ENCODE measurements at regions not wholly inside any gene's neighbourhood (a gene's known extent, or its start where the extent isn't known, plus 50 kb on each side); places are given as distances from the start of the nearest gene placed in this dataset.
"Not testable (repeated sequence)": the region's sequence is repeated elsewhere in the genome, so short reads cannot be mapped to it uniquely, and the experiment has no call there.

- H3K4me3 Mint-ChIP-seq (ENCODE audit: low read depth), result no peak overlapping the region
- H3K27me3 Mint-ChIP-seq (ENCODE audit: low read depth), result no peaks in the 10 kb centered on the region
- peaks cover 19% of the 10 kb centered on the region for H3K4me1 Mint-ChIP-seq (ENCODE audit: low read depth)
- intact Hi-C loops (cut with micrococcal nuclease), result no loop called here
- H3K9me3 Mint-ChIP-seq, result no peaks in the 10 kb centered on the region
- no peak overlapping the region for H3K27ac Mint-ChIP-seq
- no peaks in the 10 kb centered on the region for H3K36me3 Mint-ChIP-seq (ENCODE audit: low read depth)
- no peak for DNase-seq (ENCODE audit: low spot score)
Observed at GRCh38 chr5:87127956-87128687, 139.6 kb upstream of the RASA1 start.

GRCh38 chr5:87129046-87129445 is 138.6 kb upstream of the RASA1 start:
- intact Hi-C loops (cut with micrococcal nuclease), result no loop called here
- no peaks in the 10 kb centered on the region for H3K9me3 Mint-ChIP-seq
- no peak overlapping the region for H3K4me3 Mint-ChIP-seq (ENCODE audit: low read depth)
- H3K36me3 Mint-ChIP-seq (ENCODE audit: low read depth), result no peaks in the 10 kb centered on the region
- peaks cover 16% of the 10 kb centered on the region for H3K4me1 Mint-ChIP-seq (ENCODE audit: low read depth)
- H3K27me3 Mint-ChIP-seq (ENCODE audit: low read depth), result no peaks in the 10 kb centered on the region
- no peak for DNase-seq (ENCODE audit: low spot score)
- H3K27ac Mint-ChIP-seq, result no peak overlapping the region

- no peak for DNase-seq (ENCODE audit: low spot score)
- peaks cover 11% of the 10 kb centered on the region for H3K4me1 Mint-ChIP-seq (ENCODE audit: low read depth)
- H3K27ac Mint-ChIP-seq, result no peak overlapping the region
- no peak overlapping the region for H3K4me3 Mint-ChIP-seq (ENCODE audit: low read depth)
- intact Hi-C loops (cut with micrococcal nuclease), result no loop called here
- H3K27me3 Mint-ChIP-seq (ENCODE audit: low read depth), result no peaks in the 10 kb centered on the region
- no peaks in the 10 kb centered on the region for H3K36me3 Mint-ChIP-seq (ENCODE audit: low read depth)
- H3K9me3 Mint-ChIP-seq, result peaks cover 5% of the 10 kb centered on the region
Observed at GRCh38 chr5:87132696-87133095, 135.0 kb upstream of the RASA1 start.

- H3K36me3 Mint-ChIP-seq (ENCODE audit: low read depth), result not testable (repeated sequence)
Observed at GRCh38 chr5:87134513-87134912, 133.2 kb upstream of the RASA1 start.

GRCh38 chr5:87136096-87136495 is 131.6 kb upstream of the RASA1 start:
- Mint-ChIP-seq H3K4me3 (ENCODE audit: low read depth) (no peak overlapping the region), H3K9me3 (peaks cover 5% of the 10 kb centered on the region), H3K4me1 (ENCODE audit: low read depth) (peaks cover 5% of the 10 kb centered on the region), H3K27me3 (ENCODE audit: low read depth) (peaks cover 7% of the 10 kb centered on the region), H3K36me3 (ENCODE audit: low read depth) (no peaks in the 10 kb centered on the region), H3K27ac (no peak overlapping the region)
- DNase-seq (ENCODE audit: low spot score), result no peak
- intact Hi-C loops (cut with micrococcal nuclease), result no loop called here

More at GRCh38 chr5:87134513-87134912, 133.2 kb upstream of the RASA1 start:
- H3K4me3 Mint-ChIP-seq (ENCODE audit: low read depth); H3K27me3 Mint-ChIP-seq (ENCODE audit: low read depth); intact Hi-C loops (cut with micrococcal nuclease); H3K9me3 Mint-ChIP-seq; H3K27ac Mint-ChIP-seq; H3K4me1 Mint-ChIP-seq (ENCODE audit: low read depth); DNase-seq (ENCODE audit: low spot score): not testable (repeated sequence)

- H3K4me3 Mint-ChIP-seq (ENCODE audit: low read depth), result no peak overlapping the region
- H3K27ac Mint-ChIP-seq, result no peak overlapping the region
- no peaks in the 10 kb centered on the region for H3K36me3 Mint-ChIP-seq (ENCODE audit: low read depth)
- peaks cover 5% of the 10 kb centered on the region for H3K4me1 Mint-ChIP-seq (ENCODE audit: low read depth)
- intact Hi-C loops (cut with micrococcal nuclease), result no loop called here
- no peak for DNase-seq (ENCODE audit: low spot score)
- peaks cover 11% of the 10 kb centered on the region for H3K27me3 Mint-ChIP-seq (ENCODE audit: low read depth)
- H3K9me3 Mint-ChIP-seq, result peaks cover 5% of the 10 kb centered on the region
Observed at GRCh38 chr5:87136733-87137132, 130.9 kb upstream of the RASA1 start.

GRCh38 chr5:87137283-87137682 is 130.4 kb upstream of the RASA1 start:
- intact Hi-C loops (cut with micrococcal nuclease), result no loop called here
- Mint-ChIP-seq H3K4me1 (ENCODE audit: low read depth) (peaks cover 5% of the 10 kb centered on the region), H3K9me3 (peaks cover 5% of the 10 kb centered on the region), H3K36me3 (ENCODE audit: low read depth) (no peaks in the 10 kb centered on the region), H3K27me3 (ENCODE audit: low read depth) (peaks cover 13% of the 10 kb centered on the region), H3K27ac (no peak overlapping the region), H3K4me3 (ENCODE audit: low read depth) (no peak overlapping the region)
- DNase-seq (ENCODE audit: low spot score), result no peak

- DNase-seq (ENCODE audit: low spot score), result no peak
- Mint-ChIP-seq H3K9me3 (peaks cover 5% of the 10 kb centered on the region), H3K4me1 (ENCODE audit: low read depth) (peaks cover 5% of the 10 kb centered on the region), H3K4me3 (ENCODE audit: low read depth) (no peak overlapping the region), H3K27ac (no peak overlapping the region), H3K36me3 (ENCODE audit: low read depth) (no peaks in the 10 kb centered on the region), H3K27me3 (ENCODE audit: low read depth) (peaks cover 20% of the 10 kb centered on the region)
- intact Hi-C loops (cut with micrococcal nuclease), result no loop called here
Observed at GRCh38 chr5:87138091-87138805, 129.4 kb upstream of the RASA1 start.

- peaks cover 26% of the 10 kb centered on the region for H3K27me3 Mint-ChIP-seq (ENCODE audit: low read depth)
Observed at GRCh38 chr5:87139795-87140194, 127.9 kb upstream of the RASA1 start.

GRCh38 chr5:87141544-87141943 is 126.1 kb upstream of the RASA1 start:
- no peak overlapping the region for H3K27ac Mint-ChIP-seq
- DNase-seq (ENCODE audit: low spot score), result no peak
- H3K9me3 Mint-ChIP-seq, result no peaks in the 10 kb centered on the region
- H3K36me3 Mint-ChIP-seq (ENCODE audit: low read depth), result no peaks in the 10 kb centered on the region
- intact Hi-C loops (cut with micrococcal nuclease), result no loop called here
- peaks cover 3% of the 10 kb centered on the region for H3K4me1 Mint-ChIP-seq (ENCODE audit: low read depth)
- no peak overlapping the region for H3K4me3 Mint-ChIP-seq (ENCODE audit: low read depth)
- H3K27me3 Mint-ChIP-seq (ENCODE audit: low read depth), result peaks cover 29% of the 10 kb centered on the region

More at GRCh38 chr5:87139795-87140194, 127.9 kb upstream of the RASA1 start:
- Mint-ChIP-seq H3K4me1 (ENCODE audit: low read depth) (peaks cover 5% of the 10 kb centered on the region), H3K4me3 (ENCODE audit: low read depth) (no peak overlapping the region), H3K9me3 (no peaks in the 10 kb centered on the region), H3K27ac (no peak overlapping the region), H3K36me3 (ENCODE audit: low read depth) (no peaks in the 10 kb centered on the region)
- intact Hi-C loops (cut with micrococcal nuclease), result no loop called here
- DNase-seq (ENCODE audit: low spot score), result no peak

GRCh38 chr5:87145853-87146252 is 121.8 kb upstream of the RASA1 start:
- H3K36me3 Mint-ChIP-seq (ENCODE audit: low read depth); intact Hi-C loops (cut with micrococcal nuclease); H3K9me3 Mint-ChIP-seq: not testable (repeated sequence)

GRCh38 chr5:87147441-87147840 is 120.2 kb upstream of the RASA1 start:
- no peak for DNase-seq (ENCODE audit: low spot score)

More at GRCh38 chr5:87145853-87146252, 121.8 kb upstream of the RASA1 start:
- DNase-seq (ENCODE audit: low spot score); H3K4me1 Mint-ChIP-seq (ENCODE audit: low read depth); H3K27ac Mint-ChIP-seq; H3K4me3 Mint-ChIP-seq (ENCODE audit: low read depth): not testable (repeated sequence)
- H3K27me3 Mint-ChIP-seq (ENCODE audit: low read depth), result peaks cover 26% of the 10 kb centered on the region

GRCh38 chr5:87150630-87151029 is 117.1 kb upstream of the RASA1 start:
- DNase-seq (ENCODE audit: low spot score), result no peak
- Mint-ChIP-seq H3K4me3 (ENCODE audit: low read depth) (no peak overlapping the region), H3K27ac (no peak overlapping the region), H3K9me3 (no peaks in the 10 kb centered on the region), H3K27me3 (ENCODE audit: low read depth) (peaks cover 4% of the 10 kb centered on the region), H3K36me3 (ENCODE audit: low read depth) (no peaks in the 10 kb centered on the region), H3K4me1 (ENCODE audit: low read depth) (peaks cover 8% of the 10 kb centered on the region)
- intact Hi-C loops (cut with micrococcal nuclease), result no loop called here

More at GRCh38 chr5:87147441-87147840, 120.2 kb upstream of the RASA1 start:
- Mint-ChIP-seq H3K27ac (no peak overlapping the region), H3K36me3 (ENCODE audit: low read depth) (no peaks in the 10 kb centered on the region), H3K4me1 (ENCODE audit: low read depth) (peaks cover 8% of the 10 kb centered on the region), H3K27me3 (ENCODE audit: low read depth) (peaks cover 18% of the 10 kb centered on the region), H3K9me3 (no peaks in the 10 kb centered on the region), H3K4me3 (ENCODE audit: low read depth) (no peak overlapping the region)
- intact Hi-C loops (cut with micrococcal nuclease), result no loop called here

All from activated T-helper 2 cell treated with anti-CD3 and anti-CD28 coated beads, Interferon-gamma antibody, Interleukin-2, Interleukin-4, amounts not matched to agents 10 μg/mL and 5 μg/mL and 100 μg/mL, durations not matched to agents 14 hours and 24 hours and 36 hours (primary cell).